GM23338 (cell line): ENCODE measurements at regions not wholly inside any gene's neighbourhood (a gene's known extent, or its start where the extent isn't known, plus 50 kb on each side); places are given as distances from the start of the nearest gene placed in this dataset.

Source experiments
- ATAC-seq: fragments of 200-7000 bp; cut with Tn5 transposase; 3 replicates; pipeline ENCODE4 v1.9.1; 2020
- DNase-seq: peaks from one replicate; pipeline ENCODE4 v3.0.0-alpha.2; 2015; ENCODE audit warnings: low spot score
- H2AFZ ChIP-seq: fragments of 200-600 bp; sonication (generic); 2 replicates; pipeline ENCODE4 v1.8.0; 2016; ENCODE audit warnings: antibody characterized with exemption, mild to moderate bottlenecking, moderate library complexity
- H3F3A ChIP-seq: fragments of 200-600 bp; sonication (generic); replicated peaks from 2 replicates; pipeline ENCODE4 v1.8.0; 2017; ENCODE audit warnings: antibody characterized with exemption, mixed run types, low read depth
- H3K27ac ChIP-seq: fragments of 200-600 bp; sonication (generic); 2 replicates; pipeline ENCODE4 v1.6.1; 2016; ENCODE audit warnings: low read depth
- H3K27me3 ChIP-seq: fragments of 200-600 bp; sonication (generic); 2 replicates; pipeline ENCODE4 v1.8.0; 2016; ENCODE audit warnings: mild to moderate bottlenecking, mixed run types, moderate library complexity; ENCODE audit not compliant: insufficient read depth
- H3K36me3 ChIP-seq: fragments of 200-600 bp; sonication (generic); 2 replicates; pipeline ENCODE4 v1.8.0; 2016; ENCODE audit warnings: mild to moderate bottlenecking; ENCODE audit not compliant: insufficient read depth
- H3K4me1 ChIP-seq: fragments of 200-600 bp; sonication (generic); 2 replicates; pipeline ENCODE4 v1.8.0; 2016; ENCODE audit warnings: mild to moderate bottlenecking, moderate library complexity; ENCODE audit not compliant: insufficient read depth
- H3K4me2 ChIP-seq: fragments of 200-600 bp; sonication (generic); 2 replicates; pipeline ENCODE4 v1.7.1; 2017; ENCODE audit warnings: mixed run types
- H3K4me3 ChIP-seq: fragments of 200-600 bp; sonication (generic); 2 replicates; pipeline ENCODE4 v1.6.1; 2016; ENCODE audit warnings: mixed run types
- H3K79me2 ChIP-seq: fragments of 200-600 bp; sonication (generic); replicated peaks from 2 replicates; pipeline ENCODE4 v1.8.0; 2017; ENCODE audit warnings: mild to moderate bottlenecking; ENCODE audit not compliant: insufficient read depth
- H3K9me2 ChIP-seq: fragments of 200-600 bp; sonication (generic); 2 replicates; pipeline ENCODE4 v1.8.0; 2017; ENCODE audit not compliant: insufficient read depth
- H4K20me1 ChIP-seq: fragments of 200-600 bp; sonication (generic); replicated peaks from 2 replicates; pipeline ENCODE4 v1.8.0; 2017; ENCODE audit warnings: mild to moderate bottlenecking; ENCODE audit not compliant: insufficient read depth
- H3K27ac Mint-ChIP-seq: 2 replicates; pipeline ENCODE4 v1.8.0; 2020; ENCODE audit warnings: inconsistent platforms, mild to moderate bottlenecking, moderate library complexity, mixed read lengths
- H3K27me3 Mint-ChIP-seq: 3 replicates; pipeline ENCODE4 v1.8.0; 2022; ENCODE audit warnings: low read depth, mild to moderate bottlenecking, moderate library complexity, mixed read lengths, inconsistent platforms; ENCODE audit not compliant: insufficient read depth, poor library complexity
- H3K36me3 Mint-ChIP-seq: 3 replicates; pipeline ENCODE4 v1.8.0; 2021; ENCODE audit warnings: low read depth, mild to moderate bottlenecking, inconsistent platforms, moderate library complexity, mixed read lengths
- H3K4me1 Mint-ChIP-seq: 3 replicates; pipeline ENCODE4 v1.8.0; 2020; ENCODE audit warnings: mild to moderate bottlenecking, inconsistent platforms, mixed read lengths
- H3K4me3 Mint-ChIP-seq: 3 replicates; pipeline ENCODE4 v1.8.0; 2021; ENCODE audit warnings: moderate library complexity, mild to moderate bottlenecking, inconsistent platforms, mixed read lengths
- H3K9me3 Mint-ChIP-seq: 3 replicates; pipeline ENCODE4 v1.8.0; 2020; ENCODE audit warnings: moderate library complexity, mild to moderate bottlenecking, inconsistent platforms, mixed read lengths
- CREB1 ChIP-seq: fragments of 250-450 bp; sonication (Bioruptor Pico); IDR thresholded peaks from 2 replicates; pipeline ENCODE4 v1.5.0; 2020; ENCODE audit warnings: low read depth, mild to moderate bottlenecking, moderate library complexity
- EZH2 ChIP-seq: fragments of 200-600 bp; sonication (generic); IDR thresholded peaks from one replicate; pipeline ENCODE4 v1.8.0; 2017; ENCODE audit warnings: antibody characterized with exemption, mild to moderate bottlenecking, low read depth; ENCODE audit not compliant: unreplicated experiment
- EZH2phosphoT487 ChIP-seq: fragments of 200-600 bp; sonication (generic); IDR thresholded peaks from one replicate; pipeline ENCODE4 v1.8.1; 2018; ENCODE audit warnings: antibody characterized with exemption; ENCODE audit not compliant: unreplicated experiment
- JUNB ChIP-seq: IDR thresholded peaks from one replicate; pipeline ENCODE4 v1.6.1; 2016; ENCODE audit warnings: antibody characterized with exemption; ENCODE audit not compliant: unreplicated experiment
- NANOG ChIP-seq: IDR thresholded peaks from 2 replicates; pipeline ENCODE4 v1.6.1; 2016; ENCODE audit warnings: antibody characterized with exemption, borderline replicate concordance
- POLR2AphosphoS5 ChIP-seq: IDR thresholded peaks from 2 replicates; pipeline ENCODE4 v1.6.1; 2016; ENCODE audit warnings: antibody characterized with exemption, low read depth
- STAT1 ChIP-seq: IDR thresholded peaks from one replicate; pipeline ENCODE4 v1.6.1; 2016; ENCODE audit warnings: antibody characterized with exemption; ENCODE audit not compliant: unreplicated experiment
- ZNF114 ChIP-seq: fragments of 250-450 bp; sonication (Bioruptor Pico); IDR thresholded peaks from 2 replicates; pipeline ENCODE4 v1.5.0; 2020; ENCODE audit warnings: mild to moderate bottlenecking, moderate library complexity
- ZNF331 ChIP-seq: fragments of 250-450 bp; sonication (Bioruptor Pico); IDR thresholded peaks from 2 replicates; pipeline ENCODE4 v1.5.0; 2020; ENCODE audit warnings: low read depth, mild to moderate bottlenecking, moderate library complexity
- TF ChIP-seq, protein P1 (sequence below), 2 experiments: fragments of 200-600 bp in 1 of 2; sonication (generic) in 1 of 2; conservative IDR thresholded peaks; 2 replicates each; pipeline versions ENCODE4 v1.5.1 to v1.6.1; 2016 to 2017; ENCODE audit warnings: antibody characterized with exemption in 2 of 2, low read depth in 2 of 2, mild to moderate bottlenecking in 2 of 2, moderate library complexity in 1 of 2
- TF ChIP-seq, protein P2 (sequence below): IDR thresholded peaks from 2 replicates; pipeline ENCODE4 v1.6.1; 2016; ENCODE audit warnings: antibody characterized with exemption
- TF ChIP-seq, protein P3 (sequence below): fragments of 250-450 bp; sonication (Bioruptor Pico); IDR thresholded peaks from 2 replicates; pipeline ENCODE4 v1.5.0; 2020; ENCODE audit warnings: mild to moderate bottlenecking, moderate library complexity
- TF ChIP-seq, protein P4 (sequence below): IDR thresholded peaks from one replicate; pipeline ENCODE4 v1.6.1; 2018; ENCODE audit warnings: antibody characterized with exemption; ENCODE audit not compliant: unreplicated experiment

DNA sequence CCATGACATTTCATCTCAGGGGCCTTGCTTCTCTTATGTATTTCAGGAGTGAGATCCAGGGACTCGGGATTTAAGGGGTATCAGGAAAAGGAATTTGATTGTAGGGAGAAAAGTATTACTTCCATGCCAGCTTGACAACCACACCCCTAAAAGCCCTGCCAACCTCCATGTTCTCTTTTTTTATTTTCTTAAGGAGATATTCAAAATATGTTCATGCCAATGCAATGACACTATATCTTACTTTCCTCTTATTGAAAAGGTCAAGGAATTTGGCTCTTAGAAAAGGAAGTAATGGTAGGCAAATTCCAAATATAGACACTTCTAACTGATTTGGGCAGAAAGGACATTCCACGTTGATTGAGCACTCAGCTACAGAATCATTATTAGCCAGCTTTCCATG is 407.5 kb upstream of the NECTIN3 start:
- Histone ChIP-seq H3K9me2 (peaks cover 16% of the 10 kb centered on the region; the same call in 1 of the 2 replicates), H2AFZ (no peak overlapping the region), H3K36me3 (peaks cover 1% of the 10 kb centered on the region), H3K4me2 (no peak overlapping the region), H3F3A (no peaks in the 10 kb centered on the region), H3K27ac (no peak overlapping the region), H3K4me3 (no peak overlapping the region), H4K20me1 (no peaks in the 10 kb centered on the region), H3K79me2 (no peaks in the 10 kb centered on the region), H3K4me1 (no peaks in the 10 kb centered on the region), H3K27me3 (no peaks in the 10 kb centered on the region)
- H3K4me3 Mint-ChIP-seq: no peak overlapping the region
- H3K4me1 Mint-ChIP-seq: no peaks in the 10 kb centered on the region
- peaks cover 43% of the 10 kb centered on the region for H3K36me3 Mint-ChIP-seq
- H3K27ac Mint-ChIP-seq: no peak overlapping the region
- H3K27me3 Mint-ChIP-seq: peaks cover 6% of the 10 kb centered on the region
- DNase-seq: no peak
- H3K9me3 Mint-ChIP-seq: peaks cover 28% of the 10 kb centered on the region
- no peak for ATAC-seq
- TF ChIP-seq, protein P1, sequence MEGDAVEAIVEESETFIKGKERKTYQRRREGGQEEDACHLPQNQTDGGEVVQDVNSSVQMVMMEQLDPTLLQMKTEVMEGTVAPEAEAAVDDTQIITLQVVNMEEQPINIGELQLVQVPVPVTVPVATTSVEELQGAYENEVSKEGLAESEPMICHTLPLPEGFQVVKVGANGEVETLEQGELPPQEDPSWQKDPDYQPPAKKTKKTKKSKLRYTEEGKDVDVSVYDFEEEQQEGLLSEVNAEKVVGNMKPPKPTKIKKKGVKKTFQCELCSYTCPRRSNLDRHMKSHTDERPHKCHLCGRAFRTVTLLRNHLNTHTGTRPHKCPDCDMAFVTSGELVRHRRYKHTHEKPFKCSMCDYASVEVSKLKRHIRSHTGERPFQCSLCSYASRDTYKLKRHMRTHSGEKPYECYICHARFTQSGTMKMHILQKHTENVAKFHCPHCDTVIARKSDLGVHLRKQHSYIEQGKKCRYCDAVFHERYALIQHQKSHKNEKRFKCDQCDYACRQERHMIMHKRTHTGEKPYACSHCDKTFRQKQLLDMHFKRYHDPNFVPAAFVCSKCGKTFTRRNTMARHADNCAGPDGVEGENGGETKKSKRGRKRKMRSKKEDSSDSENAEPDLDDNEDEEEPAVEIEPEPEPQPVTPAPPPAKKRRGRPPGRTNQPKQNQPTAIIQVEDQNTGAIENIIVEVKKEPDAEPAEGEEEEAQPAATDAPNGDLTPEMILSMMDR (conservative IDR thresholded peaks at IDR 0.05; ENCODE audit: low read depth in 2 of 2): no peak
- TF ChIP-seq CREB1 (no peak), NANOG (no peak), ZNF331 (CRISPR knock-in tag) (no peak), EZH2 (no peak), JUNB (no peak), ZNF114 (no peak), STAT1 (no peak), EZH2phosphoT487 (no peak), POLR2AphosphoS5 (no peak)
- TF ChIP-seq, protein P2, sequence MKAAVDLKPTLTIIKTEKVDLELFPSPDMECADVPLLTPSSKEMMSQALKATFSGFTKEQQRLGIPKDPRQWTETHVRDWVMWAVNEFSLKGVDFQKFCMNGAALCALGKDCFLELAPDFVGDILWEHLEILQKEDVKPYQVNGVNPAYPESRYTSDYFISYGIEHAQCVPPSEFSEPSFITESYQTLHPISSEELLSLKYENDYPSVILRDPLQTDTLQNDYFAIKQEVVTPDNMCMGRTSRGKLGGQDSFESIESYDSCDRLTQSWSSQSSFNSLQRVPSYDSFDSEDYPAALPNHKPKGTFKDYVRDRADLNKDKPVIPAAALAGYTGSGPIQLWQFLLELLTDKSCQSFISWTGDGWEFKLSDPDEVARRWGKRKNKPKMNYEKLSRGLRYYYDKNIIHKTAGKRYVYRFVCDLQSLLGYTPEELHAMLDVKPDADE: no peak
- TF ChIP-seq, protein P3, sequence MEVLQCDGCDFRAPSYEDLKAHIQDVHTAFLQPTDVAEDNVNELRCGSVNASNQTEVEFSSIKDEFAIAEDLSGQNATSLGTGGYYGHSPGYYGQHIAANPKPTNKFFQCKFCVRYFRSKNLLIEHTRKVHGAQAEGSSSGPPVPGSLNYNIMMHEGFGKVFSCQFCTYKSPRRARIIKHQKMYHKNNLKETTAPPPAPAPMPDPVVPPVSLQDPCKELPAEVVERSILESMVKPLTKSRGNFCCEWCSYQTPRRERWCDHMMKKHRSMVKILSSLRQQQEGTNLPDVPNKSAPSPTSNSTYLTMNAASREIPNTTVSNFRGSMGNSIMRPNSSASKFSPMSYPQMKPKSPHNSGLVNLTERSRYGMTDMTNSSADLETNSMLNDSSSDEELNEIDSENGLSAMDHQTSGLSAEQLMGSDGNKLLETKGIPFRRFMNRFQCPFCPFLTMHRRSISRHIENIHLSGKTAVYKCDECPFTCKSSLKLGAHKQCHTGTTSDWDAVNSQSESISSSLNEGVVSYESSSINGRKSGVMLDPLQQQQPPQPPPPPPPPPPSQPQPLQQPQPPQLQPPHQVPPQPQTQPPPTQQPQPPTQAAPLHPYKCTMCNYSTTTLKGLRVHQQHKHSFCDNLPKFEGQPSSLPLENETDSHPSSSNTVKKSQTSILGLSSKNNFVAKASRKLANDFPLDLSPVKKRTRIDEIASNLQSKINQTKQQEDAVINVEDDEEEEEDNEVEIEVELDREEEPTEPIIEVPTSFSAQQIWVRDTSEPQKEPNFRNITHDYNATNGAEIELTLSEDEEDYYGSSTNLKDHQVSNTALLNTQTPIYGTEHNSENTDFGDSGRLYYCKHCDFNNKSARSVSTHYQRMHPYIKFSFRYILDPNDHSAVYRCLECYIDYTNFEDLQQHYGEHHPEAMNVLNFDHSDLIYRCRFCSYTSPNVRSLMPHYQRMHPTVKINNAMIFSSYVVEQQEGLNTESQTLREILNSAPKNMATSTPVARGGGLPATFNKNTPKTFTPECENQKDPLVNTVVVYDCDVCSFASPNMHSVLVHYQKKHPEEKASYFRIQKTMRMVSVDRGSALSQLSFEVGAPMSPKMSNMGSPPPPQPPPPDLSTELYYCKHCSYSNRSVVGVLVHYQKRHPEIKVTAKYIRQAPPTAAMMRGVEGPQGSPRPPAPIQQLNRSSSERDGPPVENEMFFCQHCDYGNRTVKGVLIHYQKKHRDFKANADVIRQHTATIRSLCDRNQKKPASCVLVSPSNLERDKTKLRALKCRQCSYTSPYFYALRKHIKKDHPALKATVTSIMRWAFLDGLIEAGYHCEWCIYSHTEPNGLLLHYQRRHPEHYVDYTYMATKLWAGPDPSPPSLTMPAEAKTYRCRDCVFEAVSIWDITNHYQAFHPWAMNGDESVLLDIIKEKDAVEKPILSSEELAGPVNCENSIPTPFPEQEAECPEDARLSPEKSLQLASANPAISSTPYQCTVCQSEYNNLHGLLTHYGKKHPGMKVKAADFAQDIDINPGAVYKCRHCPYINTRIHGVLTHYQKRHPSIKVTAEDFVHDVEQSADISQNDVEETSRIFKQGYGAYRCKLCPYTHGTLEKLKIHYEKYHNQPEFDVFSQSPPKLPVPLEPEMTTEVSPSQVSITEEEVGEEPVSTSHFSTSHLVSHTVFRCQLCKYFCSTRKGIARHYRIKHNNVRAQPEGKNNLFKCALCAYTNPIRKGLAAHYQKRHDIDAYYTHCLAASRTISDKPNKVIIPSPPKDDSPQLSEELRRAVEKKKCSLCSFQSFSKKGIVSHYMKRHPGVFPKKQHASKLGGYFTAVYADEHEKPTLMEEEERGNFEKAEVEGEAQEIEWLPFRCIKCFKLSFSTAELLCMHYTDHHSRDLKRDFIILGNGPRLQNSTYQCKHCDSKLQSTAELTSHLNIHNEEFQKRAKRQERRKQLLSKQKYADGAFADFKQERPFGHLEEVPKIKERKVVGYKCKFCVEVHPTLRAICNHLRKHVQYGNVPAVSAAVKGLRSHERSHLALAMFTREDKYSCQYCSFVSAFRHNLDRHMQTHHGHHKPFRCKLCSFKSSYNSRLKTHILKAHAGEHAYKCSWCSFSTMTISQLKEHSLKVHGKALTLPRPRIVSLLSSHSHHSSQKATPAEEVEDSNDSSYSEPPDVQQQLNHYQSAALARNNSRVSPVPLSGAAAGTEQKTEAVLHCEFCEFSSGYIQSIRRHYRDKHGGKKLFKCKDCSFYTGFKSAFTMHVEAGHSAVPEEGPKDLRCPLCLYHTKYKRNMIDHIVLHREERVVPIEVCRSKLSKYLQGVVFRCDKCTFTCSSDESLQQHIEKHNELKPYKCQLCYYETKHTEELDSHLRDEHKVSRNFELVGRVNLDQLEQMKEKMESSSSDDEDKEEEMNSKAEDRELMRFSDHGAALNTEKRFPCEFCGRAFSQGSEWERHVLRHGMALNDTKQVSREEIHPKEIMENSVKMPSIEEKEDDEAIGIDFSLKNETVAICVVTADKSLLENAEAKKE: no peak
- TF ChIP-seq, protein P4, sequence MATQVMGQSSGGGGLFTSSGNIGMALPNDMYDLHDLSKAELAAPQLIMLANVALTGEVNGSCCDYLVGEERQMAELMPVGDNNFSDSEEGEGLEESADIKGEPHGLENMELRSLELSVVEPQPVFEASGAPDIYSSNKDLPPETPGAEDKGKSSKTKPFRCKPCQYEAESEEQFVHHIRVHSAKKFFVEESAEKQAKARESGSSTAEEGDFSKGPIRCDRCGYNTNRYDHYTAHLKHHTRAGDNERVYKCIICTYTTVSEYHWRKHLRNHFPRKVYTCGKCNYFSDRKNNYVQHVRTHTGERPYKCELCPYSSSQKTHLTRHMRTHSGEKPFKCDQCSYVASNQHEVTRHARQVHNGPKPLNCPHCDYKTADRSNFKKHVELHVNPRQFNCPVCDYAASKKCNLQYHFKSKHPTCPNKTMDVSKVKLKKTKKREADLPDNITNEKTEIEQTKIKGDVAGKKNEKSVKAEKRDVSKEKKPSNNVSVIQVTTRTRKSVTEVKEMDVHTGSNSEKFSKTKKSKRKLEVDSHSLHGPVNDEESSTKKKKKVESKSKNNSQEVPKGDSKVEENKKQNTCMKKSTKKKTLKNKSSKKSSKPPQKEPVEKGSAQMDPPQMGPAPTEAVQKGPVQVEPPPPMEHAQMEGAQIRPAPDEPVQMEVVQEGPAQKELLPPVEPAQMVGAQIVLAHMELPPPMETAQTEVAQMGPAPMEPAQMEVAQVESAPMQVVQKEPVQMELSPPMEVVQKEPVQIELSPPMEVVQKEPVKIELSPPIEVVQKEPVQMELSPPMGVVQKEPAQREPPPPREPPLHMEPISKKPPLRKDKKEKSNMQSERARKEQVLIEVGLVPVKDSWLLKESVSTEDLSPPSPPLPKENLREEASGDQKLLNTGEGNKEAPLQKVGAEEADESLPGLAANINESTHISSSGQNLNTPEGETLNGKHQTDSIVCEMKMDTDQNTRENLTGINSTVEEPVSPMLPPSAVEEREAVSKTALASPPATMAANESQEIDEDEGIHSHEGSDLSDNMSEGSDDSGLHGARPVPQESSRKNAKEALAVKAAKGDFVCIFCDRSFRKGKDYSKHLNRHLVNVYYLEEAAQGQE: no peak
